GM19023 (cell line): ENCODE measurements at regions not wholly inside any gene's neighbourhood (a gene's known extent, or its start where the extent isn't known, plus 50 kb on each side); places are given as distances from the start of the nearest gene placed in this dataset.
A peak's percentile ranks its signal among the peaks of the same experiment; 100 is the strongest.

Source experiments
- ATAC-seq: cut with Tn5 transposase; IDR thresholded peaks from one replicate; pipeline ENCODE4 v1.9.1; 2021; ENCODE audit warnings: mild to moderate bottlenecking, moderate library complexity; ENCODE audit not compliant: unreplicated experiment

GRCh38 chr11:92812841-92813240 is 156.6 kb upstream of the MTNR1B start:
- ATAC-seq: no peak

DNA sequence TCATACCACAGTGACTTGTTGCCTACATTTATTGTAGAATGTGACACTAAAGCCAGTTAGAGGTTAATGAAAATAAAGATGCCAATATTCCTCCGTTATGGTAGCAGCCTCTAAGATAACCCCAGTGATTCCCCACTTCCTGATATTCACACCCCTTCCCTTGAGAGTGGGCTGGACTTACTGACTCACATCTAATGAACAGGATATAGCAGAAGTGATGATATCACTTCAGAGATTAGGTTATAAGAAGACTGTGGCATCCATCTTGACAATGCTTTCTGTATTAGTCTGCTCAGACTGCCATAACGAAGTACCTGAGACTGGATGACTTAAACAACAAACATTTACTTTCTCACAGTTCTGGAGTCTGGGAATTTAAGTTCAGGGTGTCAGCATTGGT is 149.6 kb upstream of the MTNR1B start:
- no peak for ATAC-seq

- no peak for ATAC-seq
Measured at GRCh38 chr11:92820860-92821259, 148.6 kb upstream of the MTNR1B start.

DNA sequence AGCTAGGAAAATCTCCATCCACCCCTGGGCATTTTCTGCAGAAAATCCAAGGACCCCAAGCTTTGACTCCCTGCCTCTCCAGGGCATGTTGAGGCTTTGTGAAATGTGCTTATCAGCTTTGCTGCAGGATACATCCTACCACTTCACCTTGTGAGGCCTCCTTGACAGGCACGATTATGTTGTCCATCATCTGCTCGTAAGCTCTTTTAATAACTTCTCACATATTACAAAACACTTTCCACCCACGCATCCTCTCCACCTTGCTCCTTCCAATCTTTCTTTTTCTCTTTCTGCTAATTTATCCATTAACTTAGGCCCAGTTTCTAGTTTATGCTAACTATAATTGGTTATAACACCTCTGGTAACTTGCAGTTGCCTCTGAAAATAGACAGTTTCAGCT is 147.0 kb upstream of the MTNR1B start:
- ATAC-seq: no peak

DNA sequence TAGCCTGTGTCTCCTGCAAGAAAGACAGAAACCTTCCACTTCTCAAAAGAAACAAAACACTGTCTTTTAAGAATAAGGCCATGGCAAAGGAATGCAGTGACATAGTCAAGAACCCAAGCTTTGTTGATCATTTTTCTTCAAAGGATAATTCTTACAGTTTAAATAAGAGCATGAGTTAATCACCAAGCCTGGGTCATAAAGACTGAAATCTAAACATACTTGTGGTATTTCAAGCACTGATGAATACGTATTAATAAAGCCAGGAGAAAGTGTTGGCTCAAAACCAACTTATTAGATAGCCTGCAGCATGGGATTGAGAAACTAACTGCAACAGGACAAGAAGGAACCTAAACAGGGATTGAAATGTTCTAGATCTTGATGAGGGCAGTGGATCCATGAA is 143.3 kb upstream of the MTNR1B start:
- no peak for ATAC-seq

- no peak for ATAC-seq
Measured at GRCh38 chr11:92826603-92827002, 142.8 kb upstream of the MTNR1B start.

- ATAC-seq: no peak
Measured at GRCh38 chr11:92827132-92827531, 142.3 kb upstream of the MTNR1B start.

DNA sequence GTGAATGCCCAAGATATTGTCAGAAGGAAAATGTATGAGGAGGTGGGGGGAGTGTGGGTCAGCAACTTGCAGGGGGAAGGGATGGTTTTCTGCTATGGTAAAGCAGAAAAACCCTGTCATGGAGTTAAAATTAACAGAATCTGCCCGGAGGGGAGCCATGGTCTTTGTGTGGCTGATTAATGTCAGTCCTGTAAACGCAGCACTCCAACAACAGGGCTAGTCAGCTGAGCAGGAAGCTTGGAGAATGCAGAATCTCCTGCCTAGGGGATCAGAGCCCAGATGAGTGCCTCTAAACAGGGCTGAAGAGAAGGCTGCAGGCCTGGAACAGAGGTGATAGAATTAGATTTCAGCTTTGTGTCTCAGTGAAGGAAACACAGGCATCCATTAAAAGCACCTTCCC is 140.9 kb upstream of the MTNR1B start:
- ATAC-seq: no peak

GRCh38 chr11:92829121-92829520 is 140.3 kb upstream of the MTNR1B start:
- ATAC-seq: no peak

- no peak for ATAC-seq
Measured at GRCh38 chr11:92829671-92830070, 139.8 kb upstream of the MTNR1B start.

GRCh38 chr11:92830377-92831155 is 138.9 kb upstream of the MTNR1B start:
- ATAC-seq: peak; percentile 79

GRCh38 chr11:92834296-92835020 is 135.0 kb upstream of the MTNR1B start:
- ATAC-seq: no peak

- ATAC-seq: no peak
Measured at GRCh38 chr11:92837595-92837994, 131.9 kb upstream of the MTNR1B start.

DNA sequence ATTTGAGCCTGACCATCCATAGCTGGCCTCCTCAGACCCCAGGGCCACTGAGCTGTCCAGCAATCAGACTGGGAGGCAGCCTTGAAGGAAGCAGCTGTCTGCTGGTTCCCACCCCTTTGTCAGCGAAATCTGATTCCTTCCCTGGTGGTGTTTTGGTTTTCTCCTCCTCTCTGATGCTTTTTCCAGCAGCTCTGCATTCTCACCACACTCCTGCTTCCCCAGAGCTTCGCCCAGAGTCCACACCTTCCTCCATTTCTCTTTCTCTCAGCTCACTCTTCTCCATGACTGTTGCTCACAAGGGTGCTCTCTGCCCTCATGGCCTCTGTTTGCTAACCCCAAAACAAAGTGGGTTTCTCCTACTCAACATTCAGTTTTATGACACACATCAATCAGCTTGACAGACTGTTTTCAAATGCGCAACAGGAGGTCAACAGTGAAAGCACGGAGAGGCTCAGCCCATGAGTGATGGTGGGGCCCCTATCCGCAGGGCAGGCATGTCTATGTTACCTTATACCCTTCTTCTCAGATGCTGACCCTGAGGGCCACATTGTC is 130.6 kb upstream of the MTNR1B start:
- no peak for ATAC-seq

DNA sequence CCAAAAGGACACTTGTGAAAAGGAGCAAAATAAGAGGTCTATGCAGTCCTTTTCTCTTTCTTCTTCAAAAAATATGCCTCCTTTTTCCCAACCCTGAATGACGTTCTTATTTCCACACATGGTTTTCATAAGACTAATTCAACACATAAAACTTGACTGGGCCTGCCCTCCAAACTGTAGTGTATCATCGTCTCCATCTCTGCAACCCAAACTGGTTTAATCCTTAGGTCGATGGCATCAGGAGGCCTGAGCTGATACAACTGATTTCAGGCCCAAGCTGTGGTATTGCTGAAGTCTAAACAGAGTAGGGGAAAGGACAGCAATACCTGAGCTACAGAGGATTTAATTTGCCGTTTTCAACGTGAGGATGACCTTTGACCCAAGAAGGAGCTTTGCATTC is 130.0 kb upstream of the MTNR1B start:
- no peak for ATAC-seq

DNA sequence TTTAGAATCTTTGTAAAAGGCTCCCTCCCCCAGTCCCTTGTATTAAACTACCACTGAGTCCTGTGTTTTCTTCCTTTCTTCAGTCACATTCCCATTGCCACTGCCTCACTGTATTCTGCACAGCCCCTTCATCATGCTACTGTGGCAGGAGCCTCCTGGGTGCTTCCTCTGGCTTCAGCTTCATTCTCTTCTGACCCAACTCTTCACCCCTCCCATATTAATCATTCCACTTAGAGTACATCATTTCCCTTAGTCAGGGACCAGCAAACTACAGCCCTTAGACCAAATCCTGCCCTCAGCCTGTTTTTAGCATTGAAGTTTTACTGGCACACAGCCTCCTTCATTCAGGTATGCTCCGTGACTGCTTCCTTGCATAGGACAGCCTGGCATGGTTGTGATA is 127.7 kb upstream of the MTNR1B start:
- ATAC-seq: no peak

- ATAC-seq: no peak
Measured at GRCh38 chr11:92843455-92843854, 126.0 kb upstream of the MTNR1B start.

- ATAC-seq: no peak
Measured at GRCh38 chr11:92844197-92844596, 125.3 kb upstream of the MTNR1B start.

GRCh38 chr11:92845390-92845789 is 124.1 kb upstream of the MTNR1B start:
- ATAC-seq: no peak

DNA sequence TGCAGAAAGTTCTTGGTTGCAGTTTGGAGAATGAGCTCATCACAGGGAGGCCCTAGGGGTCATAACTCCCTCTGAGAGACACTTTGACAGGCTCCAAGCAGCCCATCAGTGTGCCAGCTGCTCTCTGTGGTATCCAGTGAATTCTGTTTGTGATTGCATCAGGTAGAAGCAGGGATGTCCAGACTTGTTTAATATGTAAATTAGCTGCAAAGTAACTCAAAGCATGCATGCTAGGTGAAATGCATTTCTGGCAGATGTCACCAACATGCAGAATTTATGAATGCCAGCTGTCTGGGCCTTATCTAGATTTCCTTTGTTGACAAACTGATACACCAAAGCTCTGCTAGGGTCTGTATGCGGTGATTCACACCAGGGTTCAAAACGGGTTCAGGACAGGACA is 123.6 kb upstream of the MTNR1B start:
- ATAC-seq: no peak

GRCh38 chr11:92846491-92847125 is 122.8 kb upstream of the MTNR1B start:
- no peak for ATAC-seq

DNA sequence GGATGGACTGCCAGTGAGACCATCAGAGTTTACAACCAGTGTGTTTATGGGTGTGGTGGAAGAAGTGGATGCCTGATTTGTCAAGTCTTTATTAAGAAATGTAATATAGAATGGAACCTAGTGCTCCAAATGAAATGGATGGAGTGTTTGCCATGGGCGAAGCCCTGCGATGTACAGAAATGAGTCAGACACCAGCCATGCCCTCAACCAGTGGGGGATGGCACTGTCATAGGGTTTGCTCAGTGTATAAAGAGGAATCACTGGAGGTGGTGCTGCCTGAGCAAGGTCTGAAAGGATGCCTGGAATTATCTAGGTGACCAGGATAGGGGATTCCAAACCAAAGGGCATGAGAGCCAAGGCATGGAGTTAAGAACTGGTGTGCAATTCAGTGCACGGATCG is 120.9 kb upstream of the MTNR1B start:
- ATAC-seq: no peak
